ENCODE measurements at regions not wholly inside any gene's neighbourhood (a gene's known extent, or its start where the extent isn't known, plus 50 kb on each side); places are given as distances from the start of the nearest gene placed in this dataset.
"Not testable (repeated sequence)": the region's sequence is repeated elsewhere in the genome, so short reads cannot be mapped to it uniquely, and the experiment has no call there.

DNA sequence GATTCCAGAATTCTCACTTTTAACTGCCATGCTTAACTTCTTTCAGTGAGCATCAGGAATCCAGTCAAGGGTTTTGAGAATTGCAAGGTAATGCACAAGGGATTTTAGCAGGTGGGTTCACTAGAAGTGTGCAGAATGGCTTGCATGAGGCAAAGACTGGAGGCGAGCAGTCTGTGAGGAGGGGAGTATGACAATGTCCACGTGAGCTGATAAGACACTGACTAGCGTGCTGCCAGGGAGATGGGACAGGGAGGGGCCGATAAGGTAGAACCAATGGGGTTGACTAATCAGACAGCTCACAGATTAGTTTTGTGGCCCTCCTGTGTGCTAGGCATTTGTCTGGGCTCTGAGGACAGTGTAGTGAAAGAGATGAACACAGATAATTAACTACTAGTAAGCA lies 102.0 kb upstream of the DAZL start:
- DNase-seq (ENCODE audit: low read depth) = no peak
- H3K4me3 ChIP-seq (ENCODE audit: low read depth, low read length) = no peak overlapping the region
- TF ChIP-seq, protein P1, sequence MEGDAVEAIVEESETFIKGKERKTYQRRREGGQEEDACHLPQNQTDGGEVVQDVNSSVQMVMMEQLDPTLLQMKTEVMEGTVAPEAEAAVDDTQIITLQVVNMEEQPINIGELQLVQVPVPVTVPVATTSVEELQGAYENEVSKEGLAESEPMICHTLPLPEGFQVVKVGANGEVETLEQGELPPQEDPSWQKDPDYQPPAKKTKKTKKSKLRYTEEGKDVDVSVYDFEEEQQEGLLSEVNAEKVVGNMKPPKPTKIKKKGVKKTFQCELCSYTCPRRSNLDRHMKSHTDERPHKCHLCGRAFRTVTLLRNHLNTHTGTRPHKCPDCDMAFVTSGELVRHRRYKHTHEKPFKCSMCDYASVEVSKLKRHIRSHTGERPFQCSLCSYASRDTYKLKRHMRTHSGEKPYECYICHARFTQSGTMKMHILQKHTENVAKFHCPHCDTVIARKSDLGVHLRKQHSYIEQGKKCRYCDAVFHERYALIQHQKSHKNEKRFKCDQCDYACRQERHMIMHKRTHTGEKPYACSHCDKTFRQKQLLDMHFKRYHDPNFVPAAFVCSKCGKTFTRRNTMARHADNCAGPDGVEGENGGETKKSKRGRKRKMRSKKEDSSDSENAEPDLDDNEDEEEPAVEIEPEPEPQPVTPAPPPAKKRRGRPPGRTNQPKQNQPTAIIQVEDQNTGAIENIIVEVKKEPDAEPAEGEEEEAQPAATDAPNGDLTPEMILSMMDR (conservative IDR thresholded peaks at IDR 0.05; ENCODE audit: low read depth, low read length) = no peak

DNA sequence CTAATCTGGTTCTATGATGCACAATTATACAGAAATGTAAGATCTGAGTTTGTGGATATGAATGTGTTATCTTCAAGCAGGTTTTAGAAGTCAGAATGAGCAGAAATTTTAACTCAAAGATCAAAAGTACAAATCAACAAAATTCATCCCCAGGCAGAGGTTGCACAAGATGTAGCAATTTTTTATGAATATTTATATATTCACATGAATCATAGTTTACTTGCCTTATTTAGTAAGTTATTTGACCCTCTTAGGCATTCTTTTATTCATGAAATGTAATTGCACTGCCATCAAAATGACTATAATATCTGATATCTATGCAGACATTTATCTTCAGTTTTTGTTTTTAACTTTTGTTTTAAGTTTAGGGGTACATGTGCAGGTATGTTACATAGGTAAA lies 103.1 kb upstream of the DAZL start:
- no peak for DNase-seq (ENCODE audit: low read depth)
- TF ChIP-seq, protein P1 (conservative IDR thresholded peaks at IDR 0.05; ENCODE audit: low read depth, low read length) = no peak
- no peak overlapping the region for H3K4me3 ChIP-seq (ENCODE audit: low read depth, low read length)

DNA sequence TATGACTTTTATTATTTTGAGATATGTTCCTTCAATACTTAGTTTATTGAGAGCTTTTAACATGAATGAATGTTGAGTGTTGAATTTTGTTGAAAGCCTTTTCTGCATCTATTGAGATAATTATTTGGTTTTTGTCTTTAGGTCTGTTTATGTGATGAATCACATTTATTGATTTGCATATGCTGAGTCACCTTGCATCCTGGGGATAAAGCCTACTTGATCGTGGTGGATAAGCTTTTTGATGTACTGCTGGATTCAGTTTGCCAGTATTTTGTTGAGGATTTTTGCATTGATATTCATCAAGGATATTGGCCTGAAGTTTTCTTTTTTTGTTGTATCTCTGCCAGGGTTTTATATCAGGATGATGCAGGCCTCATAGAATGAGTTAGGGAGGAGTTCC lies 106.5 kb upstream of the DAZL start:
- not testable (repeated sequence) for H3K4me3 ChIP-seq (ENCODE audit: low read depth, low read length); DNase-seq (ENCODE audit: low read depth)

DNA sequence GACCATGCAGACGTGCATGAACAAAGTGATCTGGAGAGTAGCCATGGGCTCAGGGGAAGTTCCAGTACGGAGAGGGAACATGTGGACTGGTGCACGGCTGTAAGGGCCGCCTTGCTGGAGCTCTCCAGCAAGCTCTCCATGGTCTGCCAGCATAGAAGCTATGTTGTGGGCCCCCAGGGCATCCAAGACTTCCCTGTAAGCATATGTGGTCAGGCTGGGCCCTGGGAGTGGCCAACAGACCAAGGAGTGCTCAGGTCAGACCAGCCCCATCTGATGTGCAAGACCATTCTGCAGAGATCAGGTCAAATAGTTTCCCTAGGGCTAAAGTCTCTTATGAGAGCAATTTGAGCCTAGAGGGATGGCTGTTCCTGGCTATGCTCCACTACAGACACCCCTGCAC lies 110.1 kb upstream of the DAZL start:
- no peak for DNase-seq (ENCODE audit: low read depth)
- TF ChIP-seq, protein P1 (conservative IDR thresholded peaks at IDR 0.05; ENCODE audit: low read depth, low read length) = no peak
- no peak overlapping the region for H3K4me3 ChIP-seq (ENCODE audit: low read depth, low read length)

DNA sequence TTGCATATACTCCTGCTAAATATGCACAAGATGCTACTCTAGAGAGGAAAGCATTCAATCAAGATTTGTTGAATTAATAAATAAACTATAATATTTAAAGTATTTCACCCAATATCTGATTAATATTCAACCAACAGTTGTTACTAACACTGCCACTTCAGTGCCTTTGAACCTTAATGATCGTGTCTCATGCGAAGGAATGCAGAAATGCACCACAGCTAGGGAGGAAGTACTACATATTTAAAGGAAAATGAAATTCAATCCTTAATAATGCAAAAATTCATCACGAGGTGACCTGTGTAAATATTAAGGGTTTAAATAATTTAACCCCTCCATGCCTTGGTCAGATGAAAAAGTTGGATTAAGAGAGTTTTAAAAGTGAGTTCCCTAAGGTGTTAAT lies 114.2 kb upstream of the DAZL start:
- DNase-seq (ENCODE audit: low read depth) = no peak
- H3K4me3 ChIP-seq (ENCODE audit: low read depth, low read length) = no peak overlapping the region
- TF ChIP-seq, protein P1 (conservative IDR thresholded peaks at IDR 0.05; ENCODE audit: low read depth, low read length) = no peak

DNA sequence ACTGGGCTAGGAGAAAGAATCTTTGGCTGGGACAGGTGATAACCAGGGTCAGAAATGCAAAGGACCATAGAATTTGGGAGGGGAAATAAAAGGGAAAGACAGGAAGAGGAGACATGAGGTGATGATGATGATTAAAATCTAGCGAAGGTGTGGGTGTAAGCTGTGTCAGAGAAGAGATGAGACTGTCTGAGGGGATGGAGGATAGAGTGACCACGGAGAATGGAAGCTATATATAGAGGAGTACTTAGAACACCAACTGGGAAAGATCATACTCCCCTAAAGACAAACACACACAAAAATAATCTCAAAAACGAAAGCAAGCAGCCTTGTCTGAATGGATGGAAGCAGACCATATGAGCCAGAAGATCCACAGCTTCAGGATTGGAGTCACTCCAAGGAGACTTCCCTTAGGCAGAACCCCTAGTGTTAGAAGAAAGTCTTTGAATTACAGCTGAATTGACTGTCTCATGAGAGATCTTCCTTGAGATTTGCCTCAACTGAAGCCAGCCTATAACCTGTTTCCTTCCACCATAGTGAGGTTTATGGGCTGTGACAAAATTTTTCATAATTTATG lies 115.2 kb upstream of the DAZL start:
- peak; percentile 50 for DNase-seq (ENCODE audit: low read depth)
- TF ChIP-seq, protein P1 (conservative IDR thresholded peaks at IDR 0.05; ENCODE audit: low read depth, low read length) = no peak
- H3K4me3 ChIP-seq (ENCODE audit: low read depth, low read length) = no peak overlapping the region

DNA sequence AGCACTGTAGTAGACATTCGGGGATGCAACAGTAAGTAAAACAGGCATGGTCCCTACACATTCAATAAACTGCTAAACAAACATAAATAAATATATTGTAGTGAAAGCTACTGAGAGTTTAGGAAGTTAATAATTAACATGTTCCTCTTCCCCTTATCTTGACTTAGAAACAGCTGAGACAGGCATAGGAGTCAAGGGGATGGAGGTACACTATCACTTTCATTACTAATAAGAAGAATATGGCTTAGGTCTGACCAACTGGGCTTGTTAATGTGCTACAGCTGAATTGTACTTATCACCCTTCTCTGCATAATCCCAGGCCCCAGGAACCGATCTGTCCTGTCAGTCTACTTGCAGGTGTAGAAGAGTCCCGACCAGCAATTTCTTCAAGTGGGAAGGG lies 116.3 kb upstream of the DAZL start:
- DNase-seq (ENCODE audit: low read depth) = no peak
- TF ChIP-seq, protein P1 (conservative IDR thresholded peaks at IDR 0.05; ENCODE audit: low read depth, low read length) = no peak
- H3K4me3 ChIP-seq (ENCODE audit: low read depth, low read length) = no peak overlapping the region
